ENCODE measurements at regions not wholly inside any gene's neighbourhood (a gene's known extent, or its start where the extent isn't known, plus 50 kb on each side); places are given as distances from the start of the nearest gene placed in this dataset.

- no peak for TF ChIP-seq CTCF (IDR thresholded peaks at IDR 0.05)
- TF ChIP-seq POLR2A (IDR thresholded peaks at IDR 0.05): no peak
Observed at GRCh38 chr13:105319875-105320274, 1215.6 kb downstream of the EFNB2 start.

All from lower leg skin (tissue), 3 donors.